Stimulated activated CD4-positive, alpha-beta T cell treated with anti-CD3 and anti-CD28 coated beads, Interleukin-15, amount 100 ng/mL, for 24 hours (primary cell): ENCODE measurements at regions not wholly inside any gene's neighbourhood (a gene's known extent, or its start where the extent isn't known, plus 50 kb on each side); places are given as distances from the start of the nearest gene placed in this dataset.
"Not testable (repeated sequence)": the region's sequence is repeated elsewhere in the genome, so short reads cannot be mapped to it uniquely, and the experiment has no call there.

Source experiments
- DNase-seq: peaks from one replicate; pipeline ENCODE4 v3.0.0-alpha.2; 2020

- no peak for DNase-seq
Observed at GRCh38 chrX:124238268-124238667, 94.2 kb upstream of the TEX13D start.

- peak; percentile 10 for DNase-seq
Observed at GRCh38 chrX:124239324-124239723, 93.1 kb upstream of the TEX13D start.

GRCh38 chrX:124239911-124240310 is 92.5 kb upstream of the TEX13D start:
- peak; percentile 64 for DNase-seq

DNA sequence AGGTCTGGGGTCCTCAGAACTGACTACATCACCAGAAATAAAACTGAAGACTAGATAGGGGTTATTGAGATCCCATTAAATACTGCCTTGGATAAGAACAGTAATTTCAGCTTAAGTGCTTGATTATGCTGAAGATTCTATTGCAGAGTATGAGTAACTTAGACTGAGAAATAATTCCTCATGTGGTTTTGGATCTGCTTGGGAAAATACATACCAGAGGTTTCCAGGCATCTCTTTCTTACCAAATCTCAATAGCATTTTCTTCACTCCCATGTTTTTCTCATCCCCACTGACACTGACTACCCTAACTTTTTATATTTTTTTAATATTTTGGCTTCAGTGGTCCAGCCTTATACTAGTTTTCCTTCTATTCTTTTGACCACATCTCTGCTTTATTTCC is 92.0 kb upstream of the TEX13D start:
- no peak for DNase-seq

DNA sequence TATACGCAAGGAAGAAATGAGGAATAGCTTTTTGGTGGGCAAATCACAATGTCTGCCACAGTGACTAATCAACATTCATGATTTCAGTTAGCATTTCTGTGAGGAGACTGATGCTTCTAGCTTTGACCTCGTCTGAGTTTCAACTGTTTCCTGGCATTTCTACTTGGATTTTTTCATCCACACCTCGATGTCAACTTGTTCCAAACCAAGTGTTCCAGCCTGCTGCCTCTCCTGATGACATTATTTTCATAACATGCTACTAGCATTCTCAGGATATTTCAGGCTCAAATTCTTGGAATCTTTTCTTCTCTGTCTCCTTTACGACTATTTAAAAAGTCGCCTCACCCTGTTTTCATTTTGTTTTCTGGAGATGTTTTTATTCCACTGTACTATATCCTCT is 90.3 kb upstream of the TEX13D start:
- no peak for DNase-seq

DNA sequence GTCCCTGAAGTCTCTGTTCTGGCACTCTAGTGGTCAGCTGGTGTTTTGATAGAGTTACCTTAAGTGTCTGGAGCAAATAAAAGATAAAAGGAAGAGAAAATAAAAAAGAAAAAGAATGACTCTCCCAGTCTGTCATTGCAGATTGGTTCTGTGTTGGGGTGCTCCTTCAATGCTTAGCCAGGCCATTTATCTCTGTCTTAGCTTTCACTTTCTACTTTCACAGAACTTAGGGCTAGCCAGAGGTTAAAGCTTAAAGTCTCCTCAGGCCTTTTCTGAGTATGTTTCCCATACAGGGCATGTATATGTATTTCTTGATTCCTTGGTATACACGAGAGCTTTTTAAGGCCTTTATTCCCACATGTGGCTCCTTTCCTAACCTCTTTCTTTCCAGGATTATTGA is 83.1 kb upstream of the TEX13D start:
- no peak for DNase-seq

GRCh38 chrX:124250835-124251437 is 81.5 kb upstream of the TEX13D start:
- no peak for DNase-seq

DNA sequence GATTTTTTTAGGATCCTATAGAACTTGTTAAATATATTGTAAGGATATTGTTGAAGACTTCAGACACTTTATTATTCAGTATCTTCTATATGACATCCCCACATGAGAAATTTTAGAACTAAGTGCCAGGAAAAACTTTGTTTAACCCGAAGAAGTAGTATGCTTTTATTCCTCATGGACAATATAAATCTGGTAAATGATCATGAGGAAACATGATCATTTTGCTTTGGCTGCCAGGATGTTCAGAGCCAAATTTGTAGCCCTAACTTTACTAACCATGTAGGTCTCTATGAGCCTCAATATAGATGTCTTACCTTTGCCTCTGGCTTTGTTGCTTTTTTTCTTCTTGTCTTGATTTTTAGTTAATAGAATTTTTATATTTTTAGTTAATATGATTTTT is 77.8 kb upstream of the TEX13D start:
- DNase-seq: no peak

DNA sequence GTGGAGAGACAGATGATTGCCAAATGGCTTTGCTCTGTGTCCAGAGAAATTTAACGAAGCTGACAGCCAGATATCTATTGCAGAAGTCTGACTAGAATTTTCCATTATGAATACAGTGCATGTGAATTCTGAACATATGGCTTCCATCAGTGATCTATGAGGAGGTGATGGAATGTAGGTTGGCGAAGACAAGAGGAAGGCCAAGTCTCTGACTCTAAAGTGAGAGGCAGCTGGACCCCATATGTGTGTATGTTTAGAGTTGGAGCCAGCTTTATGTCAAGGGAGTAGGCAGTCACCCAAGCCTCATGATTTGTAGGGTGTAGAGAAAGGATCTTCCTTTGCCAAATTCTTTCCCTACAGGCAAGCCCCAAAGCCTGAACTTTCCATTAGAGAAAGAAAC is 76.2 kb upstream of the TEX13D start:
- no peak for DNase-seq

DNA sequence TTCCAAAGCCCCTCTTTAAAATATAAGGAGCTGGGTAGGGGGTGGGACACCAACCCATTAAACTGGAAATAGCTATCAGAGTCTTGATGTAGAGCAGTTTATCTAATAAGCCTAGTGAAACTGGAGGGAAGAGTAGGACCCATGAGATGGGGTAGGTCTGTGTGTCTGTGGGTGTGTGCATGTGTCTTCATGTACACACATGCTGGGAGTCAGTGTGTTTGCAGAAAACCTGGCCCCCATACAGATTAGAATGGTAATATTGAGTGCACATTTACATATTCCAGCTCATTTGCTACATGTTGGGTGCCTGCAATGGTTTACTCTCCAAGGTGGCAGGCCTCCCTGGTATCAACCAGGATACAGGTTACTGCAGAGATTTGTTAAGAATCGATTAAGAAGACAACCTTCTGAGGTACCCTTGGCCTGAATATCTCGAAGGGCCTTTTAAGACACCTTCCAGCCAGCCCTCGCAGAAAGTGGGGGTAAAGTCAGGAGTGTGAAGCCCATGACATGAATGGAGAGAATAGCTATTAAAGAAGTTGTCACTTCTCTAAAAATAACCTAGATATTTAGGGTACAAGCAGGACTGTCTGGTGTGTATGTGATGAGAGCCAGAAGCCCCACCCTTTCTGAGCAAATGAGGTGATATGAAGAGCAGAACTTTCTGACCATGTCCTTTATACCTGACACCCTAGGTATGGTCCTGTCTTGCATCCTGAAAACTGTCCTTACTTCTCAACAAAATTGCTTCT is 75.7 kb upstream of the TEX13D start:
- DNase-seq: no peak

GRCh38 chrX:124257924-124258702 is 74.3 kb upstream of the TEX13D start:
- DNase-seq: peak; percentile 22

GRCh38 chrX:124260845-124261244 is 71.6 kb upstream of the TEX13D start:
- no peak for DNase-seq

DNA sequence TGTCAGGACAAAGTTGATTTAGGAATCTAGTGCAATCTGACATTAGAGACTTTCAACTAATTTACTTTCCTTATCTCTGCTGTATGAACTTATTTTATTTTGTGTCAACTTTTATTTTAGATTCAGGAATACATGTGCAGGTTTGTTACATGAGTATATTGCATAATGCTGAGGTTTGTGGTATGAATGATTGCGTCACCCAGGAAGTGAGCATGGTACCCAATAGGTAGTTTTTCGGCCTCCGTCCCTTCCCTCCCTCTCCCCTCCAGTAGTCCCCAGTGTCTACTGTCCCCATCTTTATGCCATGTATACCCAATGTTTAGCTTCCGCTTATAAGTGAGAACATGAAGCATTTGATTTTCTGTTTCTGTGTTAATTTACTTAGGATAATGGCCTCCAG is 68.7 kb upstream of the TEX13D start:
- no peak for DNase-seq

GRCh38 chrX:124268099-124268498 is 64.4 kb upstream of the TEX13D start:
- DNase-seq: no peak

DNA sequence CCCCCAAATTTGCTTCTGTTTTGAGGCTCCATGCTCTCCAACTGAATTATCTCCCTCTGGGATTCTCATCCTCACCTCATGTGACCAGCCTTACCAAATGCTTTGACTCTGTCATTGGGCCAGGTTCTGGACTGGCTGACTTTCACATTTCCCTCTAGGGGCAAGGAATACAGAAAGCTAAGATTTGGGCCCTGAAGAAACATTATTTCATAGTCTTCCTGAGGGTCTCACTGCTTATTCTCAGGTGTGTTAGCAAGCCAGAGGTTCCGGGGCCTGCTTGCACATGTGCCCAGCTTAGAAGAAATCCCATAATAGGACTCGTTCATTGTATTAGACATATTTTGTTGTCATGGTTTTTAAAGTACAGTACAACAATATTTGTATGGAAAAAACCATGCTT is 62.6 kb upstream of the TEX13D start:
- DNase-seq: no peak

DNA sequence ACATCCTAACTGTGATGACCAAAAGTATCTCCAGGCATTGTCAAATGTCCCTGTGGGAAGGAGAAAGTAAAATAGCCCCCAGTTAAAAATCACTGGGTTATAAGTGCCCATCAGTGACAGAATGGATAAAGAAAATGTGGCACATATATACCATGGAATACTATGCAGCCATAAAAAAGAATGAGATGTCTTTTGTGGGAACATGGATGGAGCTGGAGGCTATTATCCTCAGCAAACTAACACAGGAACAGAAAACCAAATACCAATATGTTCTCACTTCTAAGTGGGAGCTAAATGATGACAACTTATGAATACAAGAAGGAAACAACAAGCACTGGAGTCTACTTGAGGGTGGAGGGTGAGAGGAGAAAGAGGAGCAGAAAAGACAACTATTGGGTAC is 60.9 kb upstream of the TEX13D start:
- DNase-seq: not testable (repeated sequence)

DNA sequence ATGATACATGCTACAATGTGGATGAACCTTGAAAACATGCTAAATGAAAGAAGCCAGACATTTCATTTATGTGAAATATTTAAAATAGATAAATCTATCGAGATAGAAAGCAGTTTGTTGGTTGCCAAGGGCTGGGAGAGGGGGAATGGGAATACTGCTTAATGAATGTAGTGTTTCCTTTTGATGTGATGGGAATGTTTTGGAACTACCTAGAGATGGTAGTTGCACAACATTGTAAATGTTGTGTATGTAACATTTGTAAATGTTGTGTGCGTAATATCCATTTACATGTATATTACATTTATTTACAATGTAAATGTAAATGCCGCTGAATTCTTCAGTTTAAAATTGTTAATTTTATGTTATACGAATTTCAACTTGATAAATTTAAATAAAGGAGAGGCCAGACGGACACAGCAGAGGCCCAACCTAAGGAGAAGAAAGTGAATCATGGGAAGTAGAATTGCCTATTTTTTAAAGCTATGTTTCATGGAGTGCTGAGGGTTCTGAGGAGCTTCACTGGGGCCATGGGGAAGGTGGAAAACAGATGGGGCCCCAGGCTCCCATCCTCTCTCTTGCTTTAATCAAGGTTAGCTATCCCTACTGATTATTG is 60.0 kb upstream of the TEX13D start:
- no peak for DNase-seq

DNA sequence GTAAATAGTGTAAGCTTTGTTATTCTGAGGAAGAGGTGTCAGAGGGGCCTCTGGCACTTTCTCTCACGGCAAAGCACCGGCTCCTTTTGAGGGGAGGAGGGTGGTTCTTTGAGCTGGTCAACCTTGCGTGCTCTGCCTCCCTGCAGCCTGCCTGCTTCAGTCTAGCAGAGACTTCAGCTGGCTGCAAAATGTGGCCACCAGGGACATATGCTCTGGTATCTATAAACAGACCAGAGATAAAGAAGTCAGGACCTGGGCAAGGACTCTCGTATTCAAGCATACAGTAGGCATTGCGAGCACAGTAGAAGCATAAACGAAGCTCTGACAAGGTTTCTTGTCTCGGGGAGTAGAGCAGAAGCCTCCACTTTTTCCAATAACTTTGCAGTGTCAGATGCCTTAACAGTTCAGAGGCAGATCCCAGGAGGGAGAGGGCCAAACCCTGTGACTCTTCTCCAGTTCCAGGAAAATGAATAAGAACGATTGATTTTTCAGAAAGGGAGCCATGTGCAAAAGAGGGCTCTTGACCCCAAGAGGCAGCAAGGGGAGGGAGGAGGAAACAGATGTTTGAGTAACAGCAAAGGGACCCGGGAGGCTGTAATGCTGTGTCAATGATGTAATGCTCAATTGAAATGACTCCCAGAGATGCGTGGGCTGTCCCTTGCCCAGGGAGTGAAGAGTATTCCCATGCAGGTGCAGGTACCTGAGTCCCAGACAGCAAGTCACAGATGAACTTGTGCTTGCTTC is 57.9 kb upstream of the TEX13D start:
- no peak for DNase-seq

DNA sequence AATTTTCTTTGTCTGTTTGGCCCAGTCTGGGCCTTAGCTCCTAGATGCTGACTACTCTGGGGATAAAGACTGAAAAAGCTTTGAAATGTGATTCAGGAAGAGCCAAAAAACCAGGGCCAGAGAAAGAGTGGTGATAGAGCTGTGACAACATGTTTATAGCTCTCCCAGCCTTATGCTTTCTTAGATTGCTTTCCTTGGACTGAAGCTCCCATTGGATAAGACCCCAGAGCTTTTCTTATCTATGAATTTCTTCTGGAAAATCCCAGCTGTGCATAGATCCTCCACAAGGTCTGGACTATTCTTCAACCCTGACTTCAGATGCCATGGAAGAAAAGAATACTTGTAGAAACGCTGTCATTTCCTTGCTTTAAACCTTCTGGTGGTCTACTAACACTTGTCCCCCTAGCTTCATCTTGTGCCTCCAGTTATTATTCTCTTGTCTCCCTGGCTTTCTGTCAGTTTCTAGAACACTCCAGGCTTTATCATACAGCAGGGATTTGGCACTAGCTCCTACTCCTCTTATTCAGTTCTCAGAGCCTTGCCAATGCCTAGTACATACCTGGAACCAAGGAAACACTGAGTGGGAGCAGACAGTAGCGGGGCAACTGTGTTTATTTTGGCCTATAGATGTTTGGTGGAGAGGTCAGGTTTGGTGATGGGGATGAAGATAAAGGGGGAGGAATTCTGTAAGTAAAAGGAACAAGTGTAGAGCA is 57.1 kb upstream of the TEX13D start:
- DNase-seq: no peak

DNA sequence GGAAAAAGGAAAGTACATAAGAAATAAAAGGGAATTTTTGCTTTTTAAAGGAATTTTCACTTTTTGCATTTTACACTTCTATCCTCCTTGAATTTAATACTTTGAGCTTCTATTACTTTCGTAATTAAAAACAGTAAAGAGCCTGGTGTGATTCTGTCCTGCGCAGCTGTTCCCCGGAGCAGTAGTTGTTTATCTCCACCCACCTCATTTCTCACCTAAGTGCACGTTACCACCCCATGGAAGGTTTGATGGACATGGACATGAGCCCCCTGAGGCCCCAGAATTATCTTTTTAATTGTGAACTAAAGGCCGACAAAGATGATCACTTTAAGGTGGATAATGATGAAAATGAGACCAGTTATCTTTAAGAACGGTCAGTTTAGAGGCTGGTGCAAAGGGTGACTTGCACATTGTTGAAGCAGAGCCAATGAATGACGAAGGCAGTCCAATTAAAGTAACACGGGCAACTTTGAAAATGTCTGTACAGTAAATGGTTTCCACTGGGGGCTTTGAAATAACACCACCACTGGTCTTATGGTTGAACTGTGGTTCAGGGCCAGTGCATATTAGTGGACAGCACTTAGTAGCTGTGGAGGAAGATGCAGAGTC is 52.1 kb upstream of the TEX13D start:
- no peak for DNase-seq

- DNase-seq: no peak
Observed at GRCh38 chrX:124282580-124282979, 49.9 kb upstream of the TEX13D start.
